ENCODE measurements at regions not wholly inside any gene's neighbourhood (a gene's known extent, or its start where the extent isn't known, plus 50 kb on each side); places are given as distances from the start of the nearest gene placed in this dataset.

DNA sequence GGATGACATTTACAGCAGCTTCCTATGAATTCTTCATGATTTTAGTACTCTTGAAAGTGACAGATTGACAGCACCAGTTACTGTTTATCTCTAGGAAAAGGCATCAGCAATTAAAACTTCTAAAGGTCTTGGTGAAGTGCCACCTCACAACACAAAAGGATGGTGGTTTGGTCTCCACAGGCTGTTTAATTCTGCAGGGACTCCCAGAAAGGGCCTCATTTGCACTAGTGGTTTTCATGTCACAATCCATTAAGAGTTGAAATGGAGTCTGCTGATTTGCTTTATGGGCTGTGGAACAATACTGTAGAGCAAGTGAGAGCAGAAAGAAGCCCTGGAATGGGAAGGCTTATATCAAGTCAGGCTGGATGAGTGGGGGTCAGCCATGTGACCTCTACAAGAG is 225.3 kb upstream of the KCNMB2 start:
- Histone ChIP-seq H3K27ac (ENCODE audit: low read depth, low read length) (no peak overlapping the region), H3K9me3 (ENCODE audit: control insufficient read depth, insufficient read depth, low read length) (no peaks in the 10 kb centered on the region), H3K4me3 (ENCODE audit: low read depth, low read length) (no peak overlapping the region), H3K27me3 (ENCODE audit: control insufficient read depth, insufficient read depth, low read length) (no peaks in the 10 kb centered on the region)
- no peak for DNase-seq (ENCODE audit: low read depth, low spot score)
- TF ChIP-seq, protein P1, sequence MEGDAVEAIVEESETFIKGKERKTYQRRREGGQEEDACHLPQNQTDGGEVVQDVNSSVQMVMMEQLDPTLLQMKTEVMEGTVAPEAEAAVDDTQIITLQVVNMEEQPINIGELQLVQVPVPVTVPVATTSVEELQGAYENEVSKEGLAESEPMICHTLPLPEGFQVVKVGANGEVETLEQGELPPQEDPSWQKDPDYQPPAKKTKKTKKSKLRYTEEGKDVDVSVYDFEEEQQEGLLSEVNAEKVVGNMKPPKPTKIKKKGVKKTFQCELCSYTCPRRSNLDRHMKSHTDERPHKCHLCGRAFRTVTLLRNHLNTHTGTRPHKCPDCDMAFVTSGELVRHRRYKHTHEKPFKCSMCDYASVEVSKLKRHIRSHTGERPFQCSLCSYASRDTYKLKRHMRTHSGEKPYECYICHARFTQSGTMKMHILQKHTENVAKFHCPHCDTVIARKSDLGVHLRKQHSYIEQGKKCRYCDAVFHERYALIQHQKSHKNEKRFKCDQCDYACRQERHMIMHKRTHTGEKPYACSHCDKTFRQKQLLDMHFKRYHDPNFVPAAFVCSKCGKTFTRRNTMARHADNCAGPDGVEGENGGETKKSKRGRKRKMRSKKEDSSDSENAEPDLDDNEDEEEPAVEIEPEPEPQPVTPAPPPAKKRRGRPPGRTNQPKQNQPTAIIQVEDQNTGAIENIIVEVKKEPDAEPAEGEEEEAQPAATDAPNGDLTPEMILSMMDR (IDR thresholded peaks at IDR 0.05; ENCODE audit: low read depth, low read length): no peak
- ChIA-PET CTCF (no interaction called here), POLR2A (no interaction called here)

- TF ChIP-seq, protein P1 (IDR thresholded peaks at IDR 0.05; ENCODE audit: low read depth, low read length): no peak
- no peak overlapping the region for H3K4me3 ChIP-seq (ENCODE audit: low read depth, low read length)
- DNase-seq (ENCODE audit: low read depth, low spot score): no peak
- POLR2A ChIA-PET: no interaction called here
- H3K9me3 ChIP-seq (ENCODE audit: control insufficient read depth, insufficient read depth, low read length): no peaks in the 10 kb centered on the region
- no peak overlapping the region for H3K27ac ChIP-seq (ENCODE audit: low read depth, low read length)
- CTCF ChIA-PET: no interaction called here
- H3K27me3 ChIP-seq (ENCODE audit: control insufficient read depth, insufficient read depth, low read length): no peaks in the 10 kb centered on the region
Measured at GRCh38 chr3:178313716-178314115, 222.5 kb upstream of the KCNMB2 start.

GRCh38 chr3:178318340-178318739 is 217.9 kb upstream of the KCNMB2 start:
- no peak overlapping the region for H3K4me3 ChIP-seq (ENCODE audit: low read depth, low read length)
- no peaks in the 10 kb centered on the region for H3K27me3 ChIP-seq (ENCODE audit: control insufficient read depth, insufficient read depth, low read length)
- no peak overlapping the region for H3K27ac ChIP-seq (ENCODE audit: low read depth, low read length)
- TF ChIP-seq, protein P1 (IDR thresholded peaks at IDR 0.05; ENCODE audit: low read depth, low read length): no peak
- DNase-seq (ENCODE audit: low read depth, low spot score): no peak
- ChIA-PET CTCF (interaction anchor here (0.8 kb wide), 1 partner anchor 9 kb away, joined by 7 read pairs; no protein-coding TSS in a partner anchor), POLR2A (no interaction called here)
- no peaks in the 10 kb centered on the region for H3K9me3 ChIP-seq (ENCODE audit: control insufficient read depth, insufficient read depth, low read length)

GRCh38 chr3:178318941-178319816 is 217.1 kb upstream of the KCNMB2 start:
- TF ChIP-seq, protein P1 (IDR thresholded peaks at IDR 0.05; ENCODE audit: low read depth, low read length): no peak
- no peak for DNase-seq (ENCODE audit: low read depth, low spot score)
- H3K4me3 ChIP-seq (ENCODE audit: low read depth, low read length): no peak overlapping the region
- ChIA-PET CTCF (no interaction called here), POLR2A (no interaction called here)
- H3K27me3 ChIP-seq (ENCODE audit: control insufficient read depth, insufficient read depth, low read length): no peaks in the 10 kb centered on the region
- H3K9me3 ChIP-seq (ENCODE audit: control insufficient read depth, insufficient read depth, low read length): no peaks in the 10 kb centered on the region
- no peak overlapping the region for H3K27ac ChIP-seq (ENCODE audit: low read depth, low read length)
